Adipocyte (in vitro differentiated cells): ENCODE measurements at regions not wholly inside any gene's neighbourhood (a gene's known extent, or its start where the extent isn't known, plus 50 kb on each side); places are given as distances from the start of the nearest gene placed in this dataset.

Experiments used
- DNase-seq: peaks from one replicate; pipeline ENCODE4 v3.0.0-alpha.2; 2015; ENCODE audit warnings: low read depth
- H3K27me3 ChIP-seq: replicated peaks from 2 replicates; pipeline ENCODE4 v1.7.0; 2013; ENCODE audit warnings: mild to moderate bottlenecking, low read length, moderate library complexity; ENCODE audit not compliant: control insufficient read depth, insufficient read depth
- H3K36me3 ChIP-seq: 2 replicates; pipeline ENCODE4 v1.7.0; 2013; ENCODE audit warnings: low read length, mild to moderate bottlenecking, moderate library complexity; ENCODE audit not compliant: control insufficient read depth, insufficient read depth, severe bottlenecking
- H3K4me1 ChIP-seq: 2 replicates; pipeline ENCODE4 v1.7.0; 2013; ENCODE audit warnings: mild to moderate bottlenecking, low read length, moderate library complexity; ENCODE audit not compliant: control insufficient read depth, insufficient read depth
- H3K4me3 ChIP-seq: 2 replicates; pipeline ENCODE4 v1.7.0; 2013; ENCODE audit warnings: mild to moderate bottlenecking, low read length, moderate library complexity
- H3K9ac ChIP-seq: 2 replicates; pipeline ENCODE4 v1.7.0; 2013; ENCODE audit warnings: mild to moderate bottlenecking, low read length, moderate library complexity
- H3K9me3 ChIP-seq: 2 replicates; pipeline ENCODE4 v1.7.0; 2013; ENCODE audit warnings: mild to moderate bottlenecking, low read length, moderate library complexity; ENCODE audit not compliant: control insufficient read depth

DNA sequence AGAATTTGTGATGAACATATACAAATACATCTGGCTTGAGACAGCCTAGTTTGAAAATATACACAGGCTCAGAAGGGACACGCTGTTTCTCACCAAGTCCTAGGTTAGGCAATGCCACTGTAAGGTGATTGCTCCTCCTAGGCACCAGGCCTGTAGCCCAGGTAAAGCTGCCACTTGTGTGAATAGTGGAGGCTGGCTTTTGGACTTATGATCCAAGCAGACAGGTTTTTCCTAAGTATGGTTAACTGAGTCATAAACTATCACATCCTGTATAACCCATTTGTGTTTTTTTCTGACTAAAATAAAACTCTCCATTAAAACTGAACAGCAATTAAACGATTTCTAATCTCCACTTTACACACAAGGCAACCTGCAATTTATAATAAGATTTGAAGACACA is 81.0 kb downstream of the SEMA4F start:
- no peaks in the 10 kb centered on the region for H3K27me3 ChIP-seq
- peaks cover 10% of the 10 kb centered on the region for H3K9me3 ChIP-seq
- H3K36me3 ChIP-seq, result no peaks in the 10 kb centered on the region
- no peak for DNase-seq
- H3K4me3 ChIP-seq, result no peak overlapping the region
- H3K9ac ChIP-seq, result no peak overlapping the region
- peaks cover 11% of the 10 kb centered on the region for H3K4me1 ChIP-seq

DNA sequence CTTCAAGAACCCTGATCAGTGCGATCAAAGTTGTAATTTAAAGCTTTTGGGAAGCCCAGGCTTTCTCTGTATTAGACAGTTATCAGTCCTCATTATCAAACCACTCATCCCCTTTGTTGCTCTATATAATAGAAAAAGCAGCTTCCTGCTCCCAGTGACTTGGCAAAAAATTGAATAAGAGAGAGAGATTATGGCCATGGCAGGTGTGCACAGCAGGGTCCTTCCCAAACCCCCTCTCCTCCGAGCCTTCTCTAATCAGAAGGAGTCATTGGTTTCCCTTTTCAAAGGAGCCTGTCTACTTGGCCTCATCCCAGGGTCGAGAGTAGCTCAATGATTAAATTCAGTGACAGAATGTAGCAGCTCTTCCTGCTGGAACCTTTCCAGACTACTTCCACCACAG is 81.5 kb downstream of the SEMA4F start:
- H3K27me3 ChIP-seq, result no peaks in the 10 kb centered on the region
- peaks cover 10% of the 10 kb centered on the region for H3K9me3 ChIP-seq
- no peak for DNase-seq
- H3K4me3 ChIP-seq, result no peak overlapping the region
- H3K9ac ChIP-seq, result no peak overlapping the region
- no peaks in the 10 kb centered on the region for H3K36me3 ChIP-seq
- peaks cover 16% of the 10 kb centered on the region for H3K4me1 ChIP-seq

DNA sequence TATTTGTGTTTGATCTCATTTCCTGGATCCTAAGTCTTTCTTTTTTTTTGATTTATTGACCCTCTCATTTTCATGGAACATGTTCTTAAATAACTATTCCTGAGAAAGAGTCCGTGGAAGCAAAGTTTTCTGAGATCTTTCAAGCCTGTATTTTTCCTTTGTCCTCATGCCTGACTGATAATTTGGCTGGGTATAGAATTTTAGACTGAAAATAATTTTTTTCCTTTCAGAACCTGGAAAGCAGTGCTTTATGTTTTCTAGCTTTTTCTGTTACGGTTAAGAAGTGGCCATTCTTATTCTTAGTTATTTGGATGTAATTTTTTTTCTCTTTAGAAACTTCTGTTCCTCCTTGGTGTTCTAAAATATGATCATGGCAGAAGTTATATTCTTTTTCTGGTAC is 82.5 kb downstream of the SEMA4F start:
- H3K4me1 ChIP-seq, result peaks cover 26% of the 10 kb centered on the region
- H3K36me3 ChIP-seq, result no peaks in the 10 kb centered on the region
- H3K4me3 ChIP-seq, result no peak overlapping the region
- H3K27me3 ChIP-seq, result no peaks in the 10 kb centered on the region
- no peak overlapping the region for H3K9ac ChIP-seq
- no peak for DNase-seq
- peaks cover 10% of the 10 kb centered on the region for H3K9me3 ChIP-seq

DNA sequence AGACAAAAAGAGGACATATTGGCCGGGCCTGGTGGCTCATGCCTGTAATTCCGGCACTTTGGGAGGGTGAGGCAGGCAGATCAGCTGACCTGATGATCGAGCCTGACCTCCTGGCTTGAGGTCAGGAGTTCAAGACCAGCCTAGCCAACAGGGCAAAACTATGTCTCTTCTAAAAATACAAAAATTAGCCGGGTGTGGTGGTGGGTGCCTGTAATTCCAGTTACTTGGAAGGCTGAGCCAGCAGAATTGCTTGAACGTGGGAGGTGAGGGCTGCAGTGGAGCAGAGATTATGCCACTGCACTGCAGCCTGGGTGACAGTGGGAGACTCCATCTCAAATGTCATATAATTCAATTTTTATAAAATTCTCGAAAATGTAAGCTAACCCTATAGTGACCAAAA is 84.5 kb downstream of the SEMA4F start:
- Histone ChIP-seq H3K9ac (no peak overlapping the region), H3K4me1 (peaks cover 31% of the 10 kb centered on the region), H3K9me3 (peaks cover 10% of the 10 kb centered on the region), H3K27me3 (no peaks in the 10 kb centered on the region), H3K36me3 (no peaks in the 10 kb centered on the region), H3K4me3 (no peak overlapping the region)
- no peak for DNase-seq

DNA sequence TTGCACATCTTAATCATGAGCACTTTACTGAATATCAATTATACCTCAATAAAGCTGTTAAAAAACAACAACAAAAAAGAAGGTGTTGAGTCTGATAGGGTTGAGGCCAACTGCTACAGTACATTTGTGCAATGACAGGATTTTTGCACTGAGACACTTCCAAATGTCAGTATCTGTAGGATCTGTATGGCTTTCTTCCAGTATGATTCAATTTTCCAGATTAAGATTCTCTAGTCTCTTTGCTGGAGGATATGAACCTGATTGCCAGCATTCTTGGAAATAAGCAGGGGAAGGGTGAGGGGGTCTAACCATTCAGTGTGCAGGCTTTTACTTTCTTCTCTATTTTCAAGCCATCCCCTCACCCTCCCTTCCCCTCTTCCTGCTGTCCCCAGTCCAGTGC is 85.1 kb downstream of the SEMA4F start:
- Histone ChIP-seq H3K9ac (no peak overlapping the region), H3K4me3 (no peak overlapping the region), H3K4me1 (peaks cover 28% of the 10 kb centered on the region), H3K27me3 (no peaks in the 10 kb centered on the region), H3K36me3 (no peaks in the 10 kb centered on the region), H3K9me3 (peaks cover 10% of the 10 kb centered on the region)
- no peak for DNase-seq

DNA sequence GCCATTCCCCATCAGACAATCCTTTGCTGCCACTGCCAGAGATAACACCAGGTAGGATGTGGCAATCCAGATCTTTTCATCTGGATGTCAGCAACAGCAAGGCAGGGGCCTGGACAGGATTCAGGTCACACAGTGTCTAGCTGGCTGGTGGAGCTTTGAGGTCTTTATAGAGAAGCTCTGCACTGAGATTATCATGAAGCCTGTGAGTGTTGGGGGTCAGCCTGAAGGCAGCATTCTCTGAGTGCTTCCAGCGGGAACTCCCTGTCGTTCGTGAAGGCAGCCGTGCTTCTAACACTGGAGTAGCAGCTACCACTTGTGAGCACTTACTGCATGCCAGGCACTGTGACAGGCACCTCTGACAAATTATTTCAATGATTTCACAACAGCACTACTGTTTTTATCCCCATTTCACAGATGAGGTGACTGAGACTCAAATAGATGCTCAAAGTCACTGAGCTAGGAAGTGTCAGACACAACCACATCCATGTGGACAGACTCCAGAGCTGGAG is 85.7 kb downstream of the SEMA4F start:
- no peak overlapping the region for H3K4me3 ChIP-seq
- no peaks in the 10 kb centered on the region for H3K36me3 ChIP-seq
- H3K9me3 ChIP-seq, result peaks cover 10% of the 10 kb centered on the region
- no peaks in the 10 kb centered on the region for H3K27me3 ChIP-seq
- peaks cover 28% of the 10 kb centered on the region for H3K4me1 ChIP-seq
- no peak for DNase-seq
- no peak overlapping the region for H3K9ac ChIP-seq

DNA sequence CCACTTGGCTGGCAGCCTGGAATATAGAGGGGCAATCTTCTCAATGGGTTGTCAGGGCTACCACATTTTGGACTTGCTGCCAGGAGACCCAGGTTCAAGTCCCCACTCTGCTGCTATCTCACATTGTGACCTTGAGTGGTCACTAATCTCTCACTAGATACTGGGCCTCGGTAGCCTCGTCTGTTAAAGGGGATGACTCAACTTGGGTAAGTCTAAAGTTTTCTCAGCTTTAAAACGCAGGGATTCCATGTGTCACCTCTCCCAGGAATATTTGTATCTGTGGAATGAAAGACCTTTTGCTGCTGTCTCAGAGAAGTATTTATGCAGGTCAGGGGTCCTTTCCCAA is 86.3 kb downstream of the SEMA4F start:
- Histone ChIP-seq H3K9ac (no peak overlapping the region), H3K36me3 (no peaks in the 10 kb centered on the region), H3K4me1 (peaks cover 28% of the 10 kb centered on the region), H3K4me3 (peak overlapping the region; percentile 23), H3K9me3 (peaks cover 10% of the 10 kb centered on the region), H3K27me3 (no peaks in the 10 kb centered on the region)
- no peak for DNase-seq

DNA sequence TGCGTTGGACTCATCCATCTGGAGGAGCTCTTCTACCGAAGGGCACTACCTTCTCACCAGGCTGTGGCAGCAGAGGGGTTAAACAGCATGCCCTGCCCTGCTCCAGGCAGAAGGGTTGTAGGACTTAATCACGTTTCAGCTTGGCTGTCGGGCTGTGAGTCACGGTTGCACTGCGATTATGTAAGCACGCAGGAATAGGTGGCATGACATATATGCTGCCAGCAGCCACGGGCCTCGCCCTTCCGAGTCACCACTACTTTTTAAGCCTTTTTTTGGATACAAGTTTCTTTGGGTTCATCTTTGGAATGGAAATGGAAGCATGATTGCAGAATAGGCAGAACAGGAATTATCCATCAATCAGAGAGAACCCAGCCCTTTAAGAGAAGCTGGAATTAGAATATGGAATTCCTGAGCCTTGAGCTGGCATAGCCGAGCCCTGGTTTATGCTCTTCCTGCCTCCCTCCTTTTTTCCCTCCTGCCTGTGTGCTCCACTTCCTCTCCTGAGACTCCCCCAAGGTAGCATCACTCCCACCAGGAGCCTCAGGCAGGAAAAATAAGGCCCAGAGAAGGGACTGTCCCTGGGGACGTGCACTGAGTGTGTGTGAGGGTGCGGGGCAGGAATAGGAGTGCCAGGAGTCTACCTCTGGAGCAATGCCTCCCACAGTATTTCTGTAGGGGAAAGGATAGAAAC is 86.8 kb downstream of the SEMA4F start:
- DNase-seq, result peak; percentile 91
- H3K4me3 ChIP-seq, result peak overlapping the region; percentile 23

DNA sequence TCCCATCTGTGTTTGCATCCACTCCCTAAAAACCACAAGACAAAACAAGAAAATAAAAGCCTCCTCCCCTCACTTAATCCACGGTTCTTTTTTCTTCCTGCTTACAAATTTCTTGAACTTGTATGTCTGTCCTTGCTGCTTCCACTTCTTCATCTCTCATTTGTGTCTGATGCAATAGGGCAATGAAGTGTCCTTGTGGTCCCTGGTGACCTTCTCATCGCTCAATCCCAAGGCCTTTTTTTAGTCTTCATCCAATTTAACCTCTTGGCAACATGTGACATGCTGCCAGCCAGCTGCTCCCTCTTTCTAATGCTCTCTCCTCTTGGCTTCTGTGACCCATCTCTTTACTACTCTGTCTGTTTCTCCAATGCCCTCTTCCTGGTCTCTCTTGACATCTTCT is 87.6 kb downstream of the SEMA4F start:
- Histone ChIP-seq H3K9me3 (peaks cover 5% of the 10 kb centered on the region), H3K4me1 (peaks cover 28% of the 10 kb centered on the region), H3K36me3 (no peaks in the 10 kb centered on the region), H3K27me3 (no peaks in the 10 kb centered on the region), H3K4me3 (no peak overlapping the region), H3K9ac (peak overlapping the region; percentile 8)
- DNase-seq, result no peak

More for the DNA sequence above, 86.8 kb downstream of the SEMA4F start:
- no peaks in the 10 kb centered on the region for H3K27me3 ChIP-seq
- H3K36me3 ChIP-seq, result no peaks in the 10 kb centered on the region
- peaks cover 10% of the 10 kb centered on the region for H3K9me3 ChIP-seq
- peak overlapping the region; percentile 8 for H3K9ac ChIP-seq
- H3K4me1 ChIP-seq, result peaks cover 28% of the 10 kb centered on the region

DNA sequence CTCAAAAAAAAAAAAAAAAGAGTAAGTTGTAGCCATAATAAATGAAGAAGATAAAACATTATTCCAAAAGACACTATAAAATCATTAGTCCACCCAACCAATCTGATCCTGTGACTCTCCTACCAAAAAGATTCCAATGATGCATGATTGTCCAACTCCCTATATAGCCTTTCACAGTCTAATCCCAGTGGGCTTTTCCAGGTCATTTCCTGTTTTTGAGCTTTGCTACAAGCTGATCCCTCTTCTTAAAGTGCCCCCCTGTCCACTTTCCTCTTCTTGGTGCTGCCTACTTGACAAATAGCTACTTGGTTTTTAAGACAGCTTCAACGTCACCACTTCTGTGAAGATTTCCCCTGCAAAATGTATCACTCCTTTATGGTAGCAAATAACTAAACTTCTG is 88.4 kb downstream of the SEMA4F start:
- H3K27me3 ChIP-seq, result no peaks in the 10 kb centered on the region
- no peak for DNase-seq
- H3K4me3 ChIP-seq, result no peak overlapping the region
- no peak overlapping the region for H3K9ac ChIP-seq
- peaks cover 34% of the 10 kb centered on the region for H3K4me1 ChIP-seq
- H3K9me3 ChIP-seq, result no peaks in the 10 kb centered on the region
- H3K36me3 ChIP-seq, result no peaks in the 10 kb centered on the region

DNA sequence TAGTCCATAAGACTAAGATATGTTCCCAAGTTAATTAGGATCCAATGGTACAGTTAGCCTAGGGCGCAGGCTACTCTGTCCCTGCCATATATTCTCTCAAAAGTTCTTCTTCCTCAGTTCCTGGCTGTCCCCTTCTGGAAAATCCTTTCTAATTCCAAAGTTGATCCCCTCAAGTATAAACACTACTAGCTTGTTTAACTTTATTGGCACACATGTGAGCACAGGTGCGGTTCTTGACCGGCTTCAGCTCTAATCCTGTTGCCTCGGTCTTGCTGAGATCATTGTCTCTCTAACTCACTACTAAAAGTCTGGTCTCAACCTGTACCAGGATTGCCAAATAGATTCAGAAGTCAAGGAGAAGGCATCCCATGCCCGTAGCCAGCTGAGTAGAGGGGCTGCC is 89.0 kb downstream of the SEMA4F start:
- peaks cover 39% of the 10 kb centered on the region for H3K4me1 ChIP-seq
- H3K27me3 ChIP-seq, result no peaks in the 10 kb centered on the region
- H3K36me3 ChIP-seq, result no peaks in the 10 kb centered on the region
- DNase-seq, result no peak
- H3K9ac ChIP-seq, result no peak overlapping the region
- H3K9me3 ChIP-seq, result no peaks in the 10 kb centered on the region
- no peak overlapping the region for H3K4me3 ChIP-seq

DNA sequence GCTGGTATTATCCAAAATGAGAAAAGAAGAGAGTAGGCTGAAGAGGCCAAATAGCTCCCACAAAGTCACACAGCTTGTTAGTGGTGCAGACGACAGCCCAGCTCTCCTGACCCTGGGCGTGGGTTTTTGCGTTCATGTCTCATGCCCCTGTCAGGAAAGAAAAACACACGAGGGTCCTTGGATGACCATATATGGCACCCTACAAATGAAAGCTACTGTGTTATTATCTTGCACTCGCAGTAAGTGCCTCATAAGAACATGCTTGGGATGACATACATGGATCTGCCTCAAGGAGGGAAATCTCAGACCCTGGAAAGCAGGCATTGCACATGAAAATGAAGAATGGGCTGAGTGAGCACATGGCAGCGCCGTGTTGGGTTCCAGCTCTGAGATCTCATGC is 89.7 kb downstream of the SEMA4F start:
- peaks cover 40% of the 10 kb centered on the region for H3K4me1 ChIP-seq
- H3K4me3 ChIP-seq, result no peak overlapping the region
- no peaks in the 10 kb centered on the region for H3K27me3 ChIP-seq
- H3K9me3 ChIP-seq, result no peaks in the 10 kb centered on the region
- H3K36me3 ChIP-seq, result no peaks in the 10 kb centered on the region
- DNase-seq, result no peak
- H3K9ac ChIP-seq, result no peak overlapping the region
